H1 (cell line): ENCODE measurements at regions not wholly inside any gene's neighbourhood (a gene's known extent, or its start where the extent isn't known, plus 50 kb on each side); places are given as distances from the start of the nearest gene placed in this dataset.

Experiments
- CTCF ChIA-PET: fragments of 300-600 bp; sonication (Branson Sonifier 250); formaldehyde crosslinking; loops from one replicate; lab custom pipeline; 2021; ENCODE audit not compliant: partially characterized antibody; lab: Charles Lee
- POLR2A ChIA-PET: fragments of 300-600 bp; sonication (Branson Sonifier 250); formaldehyde crosslinking; loops from one replicate; lab custom pipeline; 2021; ENCODE audit warnings: inconsistent platforms; ENCODE audit not compliant: partially characterized antibody; lab: Charles Lee
- DNase-seq, 2 experiments: peaks; one replicate each; pipeline versions ENCODE4 v3.0.0 to v3.0.0-alpha.2; 2010 to 2022; ENCODE audit warnings: low spot score in 2 of 2, low read depth in 1 of 2, mixed read lengths in 1 of 2
- FAIRE-seq: peaks from 2 replicates; lab custom pipeline; 2011; peaks lifted over from hg19 to GRCh38; lab: Jason Lieb, UNC
- H2AFZ ChIP-seq: 2 replicates; pipeline ENCODE4 v1.8.1; 2012; ENCODE audit warnings: low read length, inconsistent platforms
- H2AK5ac ChIP-seq: 2 replicates; pipeline ENCODE4 v1.6.1; 2013; ENCODE audit warnings: low read depth, low read length
- H2BK120ac ChIP-seq: replicated peaks from 2 replicates; pipeline ENCODE3; 2013; ENCODE audit warnings: low read depth, low read length, inconsistent platforms
- H2BK12ac ChIP-seq: 2 replicates; pipeline ENCODE4 v1.6.1; 2013; ENCODE audit warnings: low read depth, low read length
- H2BK15ac ChIP-seq: 2 replicates; pipeline ENCODE4 v1.6.1; 2013; ENCODE audit warnings: low read length
- H2BK20ac ChIP-seq: 2 replicates; pipeline ENCODE4 v1.6.1; 2013; ENCODE audit warnings: low read length
- H2BK5ac ChIP-seq: 2 replicates; pipeline ENCODE4 v1.6.1; 2013; ENCODE audit warnings: low read depth, low read length
- H3K14ac ChIP-seq: 2 replicates; pipeline ENCODE4 v1.6.1; 2013; ENCODE audit warnings: inconsistent platforms; ENCODE audit not compliant: insufficient read length
- H3K18ac ChIP-seq: 2 replicates; pipeline ENCODE4 v1.6.1; 2013; ENCODE audit warnings: low read length; ENCODE audit errors: extremely low read depth
- H3K23ac ChIP-seq: 2 replicates; pipeline ENCODE4 v1.6.1; 2013; ENCODE audit warnings: inconsistent platforms; ENCODE audit not compliant: insufficient read length
- H3K23me2 ChIP-seq: 2 replicates; pipeline ENCODE4 v1.6.1; 2013; ENCODE audit warnings: low read depth, low read length
- H3K27ac ChIP-seq: 2 replicates; pipeline ENCODE4 v1.6.1; 2011; ENCODE audit warnings: low read depth, low read length, inconsistent platforms
- H3K27me3 ChIP-seq, 4 experiments: replicated peaks in 1 of 4; 1 replicate in 1 of 4; 2 replicates in 3 of 4; pipeline versions ENCODE4 v1.6.1 to v1.8.1; 2011 to 2013; ENCODE audit warnings: low read length in 3 of 4, mild to moderate bottlenecking in 3 of 4, inconsistent platforms in 2 of 4, mixed read lengths in 2 of 4, moderate library complexity in 1 of 4; ENCODE audit not compliant: control insufficient read depth in 3 of 4, insufficient read depth in 3 of 4; ENCODE audit errors: extremely low read depth in 1 of 4
- H3K36me3 ChIP-seq, 4 experiments: 2 replicates each; pipeline versions ENCODE4 v1.6.1 to v1.8.1; 2011 to 2013; ENCODE audit warnings: mild to moderate bottlenecking in 4 of 4, low read length in 3 of 4, moderate library complexity in 2 of 4, control low read depth in 1 of 4, inconsistent platforms in 1 of 4; ENCODE audit not compliant: insufficient read depth in 4 of 4, control insufficient read depth in 2 of 4
- H3K4ac ChIP-seq: replicated peaks from 2 replicates; pipeline ENCODE3; 2013; ENCODE audit warnings: low read length, low read depth, mixed read lengths, inconsistent platforms; ENCODE audit not compliant: insufficient read length
- H3K4me1 ChIP-seq, 4 experiments: replicated peaks in 1 of 4; 1 replicate in 1 of 4; 2 replicates in 3 of 4; pipeline versions ENCODE4 v1.6.1 to v1.8.1; 2011 to 2013; ENCODE audit warnings: low read length in 3 of 4, inconsistent platforms in 2 of 4, mixed read lengths in 1 of 4; ENCODE audit not compliant: insufficient read depth in 4 of 4, control insufficient read depth in 3 of 4
- H3K4me2 ChIP-seq, 2 experiments: 2 replicates each; pipeline versions ENCODE4 v1.6.1 to v1.8.1; 2011 to 2013; ENCODE audit warnings: low read depth in 2 of 2, low read length in 2 of 2, control low read depth in 1 of 2, inconsistent platforms in 1 of 2, mild to moderate bottlenecking in 1 of 2; ENCODE audit not compliant: insufficient read depth in 1 of 2
- H3K4me3 ChIP-seq, 4 experiments: fragments of 200-600, 300-600 bp in 1 of 4; sonication (generic), shearing (Covaris generic), sonication (Bioruptor Twin) in 1 of 4; 2 replicates each; pipeline versions ENCODE4 v1.5.1 to v1.8.1; 2011 to 2016; ENCODE audit warnings: low read length in 4 of 4, low read depth in 3 of 4, control low read depth in 2 of 4, inconsistent platforms in 2 of 4, mild to moderate bottlenecking in 2 of 4, mixed read lengths in 1 of 4, moderate library complexity in 1 of 4; ENCODE audit not compliant: insufficient read depth in 2 of 4; ENCODE audit errors: extremely low read depth in 1 of 4
- H3K56ac ChIP-seq: replicated peaks from 2 replicates; pipeline ENCODE3; 2013; ENCODE audit warnings: low read depth, mild to moderate bottlenecking, mixed read lengths, low read length, inconsistent platforms; ENCODE audit not compliant: insufficient read length
- H3K79me1 ChIP-seq: 2 replicates; pipeline ENCODE4 v1.6.1; 2013; ENCODE audit warnings: low read depth, low read length, control low read depth
- H3K79me2 ChIP-seq, 2 experiments: 2 replicates each; pipeline versions ENCODE4 v1.6.1 to v1.8.1; 2012 to 2013; ENCODE audit warnings: low read length in 2 of 2, mild to moderate bottlenecking in 2 of 2, inconsistent platforms in 1 of 2; ENCODE audit not compliant: insufficient read depth in 2 of 2, control insufficient read depth in 1 of 2
- H3K9ac ChIP-seq, 4 experiments: replicated peaks in 1 of 4; 1 replicate in 1 of 4; 2 replicates in 3 of 4; pipeline versions ENCODE4 v1.6.1 to v1.8.1; 2011 to 2013; ENCODE audit warnings: low read depth in 3 of 4, low read length in 3 of 4, control low read depth in 2 of 4, mild to moderate bottlenecking in 2 of 4, moderate library complexity in 2 of 4, inconsistent platforms in 1 of 4; ENCODE audit errors: extremely low read depth in 1 of 4
- H3K9me3 ChIP-seq, 2 experiments: 2 replicates each; pipeline versions ENCODE4 v1.6.1 to v1.8.1; 2012 to 2013; ENCODE audit warnings: mild to moderate bottlenecking in 2 of 2, moderate library complexity in 2 of 2, control low read depth in 1 of 2, inconsistent platforms in 1 of 2, low read depth in 1 of 2, low read length in 1 of 2, mixed read lengths in 1 of 2; ENCODE audit not compliant: insufficient read depth in 2 of 2
- H4K20me1 ChIP-seq, 2 experiments: replicated peaks in 1 of 2; 2 replicates each; pipeline versions ENCODE3 to v1.8.1; 2011 to 2013; ENCODE audit warnings: inconsistent platforms in 2 of 2, low read length in 2 of 2, mild to moderate bottlenecking in 1 of 2; ENCODE audit not compliant: insufficient read depth in 2 of 2, control insufficient read depth in 1 of 2
- H4K5ac ChIP-seq: 2 replicates; pipeline ENCODE4 v1.6.1; 2013; ENCODE audit warnings: low read length, low read depth, mixed read lengths, inconsistent platforms; ENCODE audit not compliant: insufficient read length
- H4K8ac ChIP-seq: 2 replicates; pipeline ENCODE4 v1.8.0; 2013; ENCODE audit warnings: mild to moderate bottlenecking, moderate library complexity, low read length, inconsistent platforms; ENCODE audit not compliant: insufficient read depth; ENCODE audit errors: extremely low read depth
- H4K91ac ChIP-seq: replicated peaks from 2 replicates; pipeline ENCODE3; 2013; ENCODE audit warnings: low read length, mixed read lengths, inconsistent platforms; ENCODE audit not compliant: insufficient read length
- ASH2L ChIP-seq: fragments of 200-600, 300-600 bp; sonication (generic); IDR thresholded peaks from one replicate; pipeline ENCODE4 v1.7.1; 2017; ENCODE audit warnings: low read length
- BACH1 ChIP-seq: IDR thresholded peaks from 2 replicates; pipeline ENCODE4 v1.6.1; 2012; ENCODE audit warnings: low read length, improper control_type of control experiment
- BCL11A ChIP-seq, 2 experiments: IDR thresholded peaks; one replicate each; pipeline ENCODE4 v1.6.1; 2011; ENCODE audit warnings: low read depth in 2 of 2, low read length in 2 of 2, mild to moderate bottlenecking in 2 of 2
- CBX5 ChIP-seq: fragments of 300-800, 300-1000 bp; sonication (generic); IDR thresholded peaks from 2 replicates; pipeline ENCODE4 v1.7.1; 2016; ENCODE audit warnings: antibody characterized with exemption, low read length, low read depth
- CBX8 ChIP-seq: fragments of 300-800, 300-1000 bp; sonication (generic); IDR thresholded peaks from 2 replicates; pipeline ENCODE4 v1.7.1; 2016; ENCODE audit warnings: low read depth, low read length, borderline replicate concordance
- JUND ChIP-seq: IDR thresholded peaks from 2 replicates; pipeline ENCODE4 v1.6.1; 2011; ENCODE audit warnings: mild to moderate bottlenecking, improper control_type of control experiment, low read length
- KDM4A ChIP-seq: IDR thresholded peaks from one replicate; pipeline ENCODE4 v1.7.1; 2012; ENCODE audit warnings: low read depth, mild to moderate bottlenecking, moderate library complexity, low read length, inconsistent platforms; ENCODE audit not compliant: severe bottlenecking
- KDM5A ChIP-seq: fragments of 200-600 bp; IDR thresholded peaks from 2 replicates; pipeline ENCODE4 v1.7.1; 2012; ENCODE audit warnings: mild to moderate bottlenecking, low read length, inconsistent platforms, mixed read lengths
- POLR2A ChIP-seq, 2 experiments: IDR thresholded peaks; 1 replicate in 1 of 2; 2 replicates in 1 of 2; pipeline ENCODE4 v1.6.1; 2011; ENCODE audit warnings: low read depth in 2 of 2, low read length in 2 of 2, mild to moderate bottlenecking in 2 of 2; ENCODE audit errors: control extremely low read depth in 1 of 2
- SUZ12 ChIP-seq: fragments of 200-600 bp; sonication (generic); IDR thresholded peaks from 2 replicates; pipeline ENCODE4 v1.6.1; 2012; ENCODE audit warnings: mild to moderate bottlenecking, inconsistent platforms, low read length, moderate library complexity, mixed read lengths
- TAF1 ChIP-seq: IDR thresholded peaks from 2 replicates; pipeline ENCODE4 v1.6.1; 2011; ENCODE audit warnings: mild to moderate bottlenecking, low read depth, low read length
- WGBS, 2 experiments: shearing (Covaris generic) in 1 of 2; methylation state at CpG; one replicate each; pipeline versions ENCODE4 v1.1.6 to v1.1.7; 2013 to 2015; ENCODE audit warnings: low lambda C conversion rate in 2 of 2, mixed read lengths in 2 of 2, inconsistent platforms in 1 of 2, low coverage in 1 of 2, missing lambda C conversion rate in 1 of 2; ENCODE audit not compliant: insufficient replicate concordance in 2 of 2, insufficient coverage in 1 of 2, insufficient read length in 1 of 2; ENCODE audit errors: extremely low coverage in 1 of 2, missing lambda C conversion rate in 1 of 2; 5-methylcytosine and 5-hydroxymethylcytosine counted together

DNA sequence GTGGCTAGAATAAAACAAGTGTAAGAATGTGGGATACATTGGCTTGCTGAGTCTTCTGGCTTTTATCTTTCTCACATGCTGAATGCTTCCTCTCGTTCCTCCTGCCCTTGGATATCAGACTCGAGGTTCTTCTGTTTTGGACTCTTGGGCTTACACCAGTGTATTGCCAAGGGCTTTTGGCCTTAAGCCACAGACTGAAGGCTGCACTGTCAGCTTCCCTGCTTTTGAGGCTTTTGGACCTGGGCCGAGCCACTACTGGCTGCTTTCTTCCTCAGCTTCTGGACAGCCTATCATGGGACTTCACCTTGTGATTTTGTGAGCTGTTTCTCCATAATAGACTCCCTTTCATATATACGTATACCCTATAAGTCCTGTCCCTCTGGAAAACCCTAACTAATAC is 300.9 kb upstream of the STXBP6 start:
- Histone ChIP-seq H3K14ac (no peak overlapping the region), H3K4me2 (no peak overlapping the region), H2AFZ (no peak overlapping the region), H3K9me3 (no peaks in the 10 kb centered on the region; a peak in 1 of 4 replicates), H3K56ac (no peak overlapping the region), H4K5ac (no peak overlapping the region), H3K79me1 (no peaks in the 10 kb centered on the region), H4K91ac (no peak overlapping the region), H3K4ac (no peak overlapping the region), H2BK20ac (no peak overlapping the region), H4K20me1 (no peaks in the 10 kb centered on the region), H3K4me3 (no peak overlapping the region), H2AK5ac (no peak overlapping the region), H3K9ac (no peak overlapping the region), H2BK120ac (no peak overlapping the region), H2BK12ac (no peak overlapping the region), H2BK5ac (no peak overlapping the region), H3K18ac (no peak overlapping the region), H3K23ac (no peak overlapping the region), H3K79me2 (no peaks in the 10 kb centered on the region), H3K27ac (no peak overlapping the region), H3K36me3 (no peaks in the 10 kb centered on the region), H3K4me1 (no peaks in the 10 kb centered on the region), H3K23me2 (no peaks in the 10 kb centered on the region; the same call in 1 of the 2 replicates), H2BK15ac (no peak overlapping the region), H4K8ac (no peak overlapping the region), H3K27me3 (no peaks in the 10 kb centered on the region)
- FAIRE-seq: no peak
- ChIA-PET POLR2A (no interaction called here), CTCF (no interaction called here)
- TF ChIP-seq ASH2L (no peak), SUZ12 (no peak), KDM4A (no peak), BCL11A (IDR thresholded peaks at IDR 0.05; ENCODE audit: low read depth in 2 of 2, low read length in 2 of 2) (no peak), POLR2A (IDR thresholded peaks at IDR 0.05; ENCODE audit: control extremely low read depth in 1 of 2, low read depth in 2 of 2, low read length in 2 of 2) (no peak), TAF1 (no peak), CBX8 (no peak), KDM5A (no peak), CBX5 (no peak), JUND (no peak), BACH1 (no peak)
- no peak for DNase-seq
- 90% methylated on average over 4 of the region's 4 CpGs; no CpG with 5 or more reads in 1 of the 2 experiments for WGBS, 2 experiments
